Right cardiac atrium (tissue), 5 donors: ENCODE measurements at regions not wholly inside any gene's neighbourhood (a gene's known extent, or its start where the extent isn't known, plus 50 kb on each side); places are given as distances from the start of the nearest gene placed in this dataset.

Source experiments
- ATAC-seq, 2 donors: fragments of 200-7000 bp; cut with Tn5 transposase; one replicate each; pipeline versions ENCODE4 v1.8.0 to v1.9.1; 2020; ENCODE audit warnings: moderate library complexity in 2 of 2, mild to moderate bottlenecking in 1 of 2
- DNase-seq, 3 donors: peaks; one replicate each; pipeline ENCODE4 v3.0.0-alpha.2; 2020
- H3K27ac ChIP-seq: one replicate; pipeline ENCODE4 v1.5.1; 2013; ENCODE audit warnings: mild to moderate bottlenecking, low read length, control low read depth, moderate library complexity
- H3K27me3 ChIP-seq: one replicate; pipeline ENCODE4 v1.6.1; 2013; ENCODE audit not compliant: control insufficient read depth, insufficient read depth
- H3K4me1 ChIP-seq: one replicate; pipeline ENCODE4 v1.6.1; 2013; ENCODE audit warnings: low read length; ENCODE audit not compliant: control insufficient read depth, insufficient read depth
- H3K4me3 ChIP-seq: one replicate; pipeline ENCODE4 v1.5.1; 2013; ENCODE audit warnings: low read length, control low read depth
- H3K9me3 ChIP-seq: one replicate; pipeline ENCODE4 v1.6.1; 2013; ENCODE audit warnings: low read length; ENCODE audit not compliant: control insufficient read depth
- WGBS: extraction: QIAGEN DNeasy Blood & Tissue Kit; methylation state at CpG from one replicate; pipeline ENCODE4 v1.1.7; 2013; 5-methylcytosine and 5-hydroxymethylcytosine counted together
- intact Hi-C, 4 donors: fragments of 100-400 bp; cut with DNase I; formaldehyde crosslinking; loops; one replicate each; pipeline versions ENCODE4 v1.11.0 to v1.14.0; 2022 to 2023
- donor health status: healthy with polysubstance abuse.
- donor health status: DM: no; HTN: yes; CAD: no.
- donor health status: DM: no; HTN: no; CAD: no.
- donor health status: DM: no; HTN: yes; CAD: no; lungs with severe emphysema.
- donor health status: DM: yes; HTN: yes; CAD: no.

DNA sequence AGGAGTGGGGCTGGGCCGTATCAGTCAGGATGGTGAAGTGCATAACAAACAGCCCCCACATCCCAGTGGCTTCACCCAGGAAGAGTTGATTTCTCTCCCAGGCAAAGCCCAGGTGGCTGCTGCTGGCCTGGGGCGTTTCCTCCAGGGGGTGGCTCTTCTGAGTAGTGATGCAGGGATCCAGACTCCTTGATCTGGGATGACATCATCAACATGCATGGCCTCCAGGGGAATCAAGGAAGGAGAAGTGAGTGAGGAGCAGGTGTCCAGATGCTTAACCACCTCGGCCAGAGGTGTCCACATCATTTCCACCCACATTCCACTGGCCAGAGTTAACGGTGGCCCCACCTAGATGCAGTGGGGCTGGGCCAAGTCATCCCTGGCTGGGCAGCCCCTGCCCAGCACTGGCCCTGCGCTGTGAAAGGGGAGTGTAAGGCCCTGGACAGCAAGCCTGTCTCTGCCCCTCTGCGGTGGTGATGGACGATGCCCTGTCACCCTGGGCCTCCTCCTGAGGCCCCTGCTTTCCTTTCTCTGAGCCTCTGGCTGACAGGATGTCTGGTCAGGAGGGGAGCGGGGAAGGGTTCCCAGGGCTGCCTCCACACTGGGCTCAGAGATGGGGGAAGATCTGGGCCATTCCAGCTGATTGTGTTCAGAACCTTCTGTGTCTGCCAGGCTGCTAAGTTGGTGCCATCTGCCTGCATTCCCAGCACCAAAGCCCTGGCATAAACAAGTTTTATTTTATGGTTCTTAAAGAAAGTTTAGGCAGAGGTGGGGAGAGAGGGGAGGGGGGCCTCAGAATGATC, 598.2 kb downstream of the MATN1 start:
- H3K9me3 ChIP-seq: no peaks in the 10 kb centered on the region
- H3K27ac ChIP-seq: no peak overlapping the region
- H3K4me3 ChIP-seq: no peak overlapping the region
- ATAC-seq (no peak), DNase-seq (no peak)
- no peaks in the 10 kb centered on the region for H3K4me1 ChIP-seq
- no peaks in the 10 kb centered on the region for H3K27me3 ChIP-seq
- intact Hi-C loops: no loop called here
- WGBS: 71% methylated on average over 8 of the region's 8 CpGs

DNA sequence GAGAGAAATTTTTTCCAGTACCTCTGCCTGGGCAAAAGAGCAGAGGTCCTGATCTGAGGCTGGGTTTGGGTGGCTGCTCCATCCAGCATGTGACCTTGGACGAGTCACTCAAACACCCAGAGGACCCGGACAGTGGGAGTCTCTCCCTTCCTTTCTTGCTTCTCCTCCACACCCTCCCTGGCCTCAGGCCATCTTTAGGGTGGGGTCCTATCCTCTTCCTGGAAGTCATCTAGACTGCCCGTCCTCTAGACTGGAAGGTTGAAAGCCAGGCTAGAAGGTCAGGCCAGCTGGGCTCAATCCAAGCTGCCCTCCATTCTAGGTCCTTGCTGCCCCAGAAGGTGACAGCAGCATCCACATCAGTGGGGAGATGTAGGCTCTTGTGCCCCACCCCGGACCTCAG, 599.5 kb downstream of the MATN1 start:
- Histone ChIP-seq H3K27me3 (no peaks in the 10 kb centered on the region), H3K4me3 (no peak overlapping the region), H3K4me1 (no peaks in the 10 kb centered on the region), H3K9me3 (no peaks in the 10 kb centered on the region), H3K27ac (no peak overlapping the region)
- DNase-seq (peak in 2 of 3 donors; percentile 63 to 69), ATAC-seq (peak in 1 of 2 donors; percentile 85)
- 51% methylated on average over 4 of the region's 4 CpGs for WGBS
- intact Hi-C loops: no loop called here

DNA sequence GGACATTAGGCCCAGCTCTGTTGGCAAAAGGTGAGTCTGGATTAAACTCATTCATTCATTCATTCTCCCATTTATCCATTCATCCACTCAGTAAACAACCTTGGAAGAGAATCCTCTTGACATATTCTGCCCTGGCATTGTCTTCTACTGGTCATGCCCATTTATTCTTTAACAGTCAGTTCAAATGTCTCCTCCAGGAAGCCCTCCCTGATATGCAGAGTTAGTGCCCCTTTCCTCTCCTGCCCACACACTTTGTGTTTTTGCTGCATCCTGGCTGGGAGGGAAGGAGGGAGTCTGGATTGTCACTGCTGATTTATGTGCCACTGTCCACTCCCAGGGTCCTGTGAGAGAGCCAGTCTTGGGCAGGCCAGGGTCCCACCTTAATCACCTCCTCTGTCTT, 600.3 kb downstream of the MATN1 start:
- Histone ChIP-seq H3K4me1 (no peaks in the 10 kb centered on the region), H3K9me3 (no peaks in the 10 kb centered on the region), H3K4me3 (no peak overlapping the region), H3K27me3 (no peaks in the 10 kb centered on the region), H3K27ac (no peak overlapping the region)
- intact Hi-C loops: no loop called here
- no peak for DNase-seq
- ATAC-seq: no peak

DNA sequence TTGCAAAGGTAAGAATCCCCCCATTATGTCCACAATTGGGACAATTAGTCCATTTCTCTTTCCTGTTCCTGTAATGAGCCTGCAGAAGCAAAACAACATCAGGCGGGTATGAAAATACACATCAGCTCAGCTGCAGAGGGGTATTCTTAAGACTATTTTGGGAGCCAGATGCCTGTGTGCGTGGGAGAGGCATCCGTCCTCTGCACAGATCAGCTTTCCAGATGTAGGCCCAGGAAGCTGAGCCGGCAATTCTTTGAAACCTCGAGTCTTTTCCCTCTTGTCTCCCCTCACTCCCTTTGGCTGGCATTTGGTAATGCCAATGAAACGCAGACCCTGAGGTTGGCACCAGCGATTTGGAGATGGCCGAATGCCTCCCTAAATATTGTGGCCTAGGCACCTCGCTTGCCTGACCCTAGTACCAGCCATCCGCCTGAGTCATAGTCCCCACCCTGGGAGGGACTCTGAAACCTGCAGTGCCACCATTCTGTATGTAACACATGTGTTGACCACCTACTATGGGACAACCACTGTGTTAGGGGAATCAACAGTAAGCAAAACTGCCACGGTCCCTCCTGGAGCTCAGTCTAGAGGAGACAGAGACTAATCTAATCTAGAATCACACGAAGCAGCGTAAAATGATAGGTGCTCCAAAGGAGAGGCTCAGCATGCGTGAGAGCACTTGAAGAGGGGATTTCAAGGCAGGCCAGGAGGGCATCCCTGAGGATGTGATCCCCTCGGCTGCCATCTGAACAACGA, 603.0 kb downstream of the MATN1 start:
- ATAC-seq: no peak
- no peak overlapping the region for H3K4me3 ChIP-seq
- H3K4me1 ChIP-seq: no peaks in the 10 kb centered on the region
- H3K9me3 ChIP-seq: no peaks in the 10 kb centered on the region
- WGBS: 67% methylated on average over 16 of the region's 16 CpGs
- H3K27me3 ChIP-seq: no peaks in the 10 kb centered on the region
- H3K27ac ChIP-seq: no peak overlapping the region
- intact Hi-C loops: no loop called here
- no peak for DNase-seq

DNA sequence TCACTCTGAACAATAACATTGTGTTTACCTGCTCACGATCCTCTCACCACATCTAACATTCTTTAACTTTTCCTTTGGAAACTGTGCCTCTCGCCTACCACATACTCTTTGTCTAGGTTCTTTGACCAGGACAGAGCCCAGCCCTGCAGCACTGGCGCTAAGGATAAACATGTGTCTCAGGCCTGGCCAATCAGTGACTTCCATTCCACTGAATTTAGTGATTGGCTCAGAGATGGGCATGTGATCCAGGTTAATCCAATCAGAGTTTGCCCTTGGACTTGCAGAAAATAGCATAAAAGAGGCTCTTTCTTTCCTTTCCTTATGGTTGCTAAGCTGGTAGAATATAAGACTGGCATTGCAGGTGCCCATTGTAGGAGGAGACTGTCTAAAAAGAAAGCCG, 605.7 kb downstream of the MATN1 start:
- WGBS: 93% methylated on average over 4 of the region's 4 CpGs
- intact Hi-C loops: loop anchor here in 2 of 4 donors (10.0 kb wide), 3 partner anchors 323 to 883 kb away; partner anchors contain the start of genes MECR (in 1 of the 2) and PTPRU (in 1 of the 2)
- H3K9me3 ChIP-seq: no peaks in the 10 kb centered on the region
- H3K4me1 ChIP-seq: no peaks in the 10 kb centered on the region
- ATAC-seq: no peak
- no peak overlapping the region for H3K4me3 ChIP-seq
- H3K27ac ChIP-seq: no peak overlapping the region
- H3K27me3 ChIP-seq: no peaks in the 10 kb centered on the region
- no peak for DNase-seq

DNA sequence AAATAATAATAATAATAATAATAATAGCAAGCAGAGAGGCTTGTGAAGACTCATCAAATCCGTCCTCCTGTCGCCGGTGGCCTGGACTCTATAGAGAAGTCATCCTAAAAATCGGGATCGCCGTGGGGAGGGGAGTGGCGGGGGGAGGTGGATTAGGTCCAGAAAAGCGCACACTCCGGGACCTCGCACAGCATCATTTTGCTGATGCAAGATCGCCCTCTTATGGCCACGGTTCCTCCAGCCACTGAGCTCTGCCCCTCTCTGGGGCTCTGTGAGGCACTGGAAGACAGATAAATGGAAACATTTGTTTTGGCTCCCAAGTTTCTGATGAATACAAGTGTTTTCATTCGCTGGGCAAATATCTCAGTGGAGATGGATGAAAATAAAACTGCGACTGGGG, 612.0 kb downstream of the MATN1 start:
- intact Hi-C loops: loop anchor here in 2 of 4 donors (5.0 to 10.0 kb wide), 4 partner anchors 317 to 877 kb away; partner anchors contain the start of genes MECR (in 1 of the 2) and PTPRU (in 1 of the 2)
- Histone ChIP-seq H3K4me1 (no peaks in the 10 kb centered on the region), H3K4me3 (no peak overlapping the region), H3K9me3 (no peaks in the 10 kb centered on the region), H3K27ac (no peak overlapping the region), H3K27me3 (no peaks in the 10 kb centered on the region)
- DNase-seq: peak; percentile 55 to 71 (median 63)
- ATAC-seq: peak; percentile 65 to 77
- WGBS: 3% methylated on average over 14 of the region's 14 CpGs

DNA sequence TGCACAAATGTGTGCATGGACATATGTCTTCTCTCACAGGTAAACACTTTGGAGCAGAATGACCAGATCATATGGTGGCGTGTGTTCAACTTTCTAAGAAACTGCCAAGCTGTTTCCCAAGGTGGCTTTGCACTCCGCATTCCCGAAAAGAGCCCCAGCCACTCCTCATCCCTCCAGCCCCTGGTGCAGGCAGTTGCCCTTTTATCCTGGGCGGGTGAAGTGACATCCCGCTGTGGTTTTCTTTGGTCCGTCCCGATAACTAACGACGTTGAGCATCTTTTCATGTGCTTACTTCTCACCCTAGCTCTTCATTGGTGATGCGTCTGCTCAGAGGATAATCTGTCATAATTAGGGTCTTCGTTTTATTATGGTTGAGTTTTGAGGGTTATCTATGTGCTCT, 612.5 kb downstream of the MATN1 start:
- intact Hi-C loops: loop anchor here in 2 of 4 donors (5.0 to 10.0 kb wide), 4 partner anchors 316 to 876 kb away; partner anchors contain the start of genes MECR (in 1 of the 2) and PTPRU (in 1 of the 2)
- Histone ChIP-seq H3K4me1 (no peaks in the 10 kb centered on the region), H3K4me3 (no peak overlapping the region), H3K9me3 (no peaks in the 10 kb centered on the region), H3K27ac (no peak overlapping the region), H3K27me3 (no peaks in the 10 kb centered on the region)
- ATAC-seq (no peak), DNase-seq (no peak)
- WGBS: 33% methylated on average over 11 of the region's 11 CpGs

DNA sequence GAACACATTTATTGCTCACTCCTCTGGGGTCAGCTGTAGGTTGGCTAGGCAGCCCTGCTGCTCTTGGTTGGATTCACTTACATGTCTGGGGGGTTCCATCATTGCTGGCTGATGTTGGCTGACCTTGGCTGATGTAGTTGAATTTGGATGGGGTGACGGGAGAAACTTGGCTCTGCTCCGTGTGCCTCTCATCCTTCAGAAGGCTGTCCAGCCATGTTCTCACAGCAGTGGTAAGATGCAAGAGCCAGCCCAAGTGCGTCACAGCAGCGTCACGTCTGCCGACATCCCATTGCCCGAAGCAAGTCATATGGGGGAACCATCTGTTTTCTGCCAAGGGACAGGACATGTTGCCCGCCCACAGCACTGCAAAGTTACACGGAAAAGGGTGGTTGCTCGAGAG, 613.5 kb downstream of the MATN1 start:
- H3K27ac ChIP-seq: no peak overlapping the region
- DNase-seq (peak in 2 of 3 donors; percentile 74 to 86), ATAC-seq (peak; percentile 60 to 89)
- WGBS: 30% methylated on average over 10 of the region's 10 CpGs
- no peaks in the 10 kb centered on the region for H3K27me3 ChIP-seq
- H3K9me3 ChIP-seq: no peaks in the 10 kb centered on the region
- no peak overlapping the region for H3K4me3 ChIP-seq
- intact Hi-C loops: loop anchor here (5.0 to 10.0 kb wide), 6 partner anchors 315 to 875 kb away; partner anchors contain the start of genes MECR (in 1 of the 4) and PTPRU (in 1 of the 4)
- H3K4me1 ChIP-seq: no peaks in the 10 kb centered on the region

DNA sequence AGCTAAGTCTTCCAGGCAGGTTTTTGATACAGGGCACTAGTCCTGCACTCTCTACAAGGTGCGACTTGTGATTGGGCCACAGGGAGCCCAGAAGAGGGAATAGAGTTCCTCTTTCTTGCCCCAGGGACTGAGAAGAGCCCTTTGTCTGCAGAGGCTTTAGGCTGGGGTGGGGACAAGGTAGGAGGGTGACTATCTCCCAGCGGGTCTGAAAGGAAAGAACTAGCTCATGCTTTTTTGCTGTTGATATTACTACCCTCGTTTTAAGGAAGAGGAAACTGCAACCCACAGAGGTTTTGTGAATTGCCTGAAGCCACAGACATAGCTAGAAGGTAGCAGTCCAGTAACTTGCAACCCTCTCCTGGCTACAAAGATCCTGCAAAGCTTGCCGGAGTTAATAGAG, 615.2 kb downstream of the MATN1 start:
- no peak for ATAC-seq
- no peaks in the 10 kb centered on the region for H3K4me1 ChIP-seq
- H3K27ac ChIP-seq: no peak overlapping the region

DNA sequence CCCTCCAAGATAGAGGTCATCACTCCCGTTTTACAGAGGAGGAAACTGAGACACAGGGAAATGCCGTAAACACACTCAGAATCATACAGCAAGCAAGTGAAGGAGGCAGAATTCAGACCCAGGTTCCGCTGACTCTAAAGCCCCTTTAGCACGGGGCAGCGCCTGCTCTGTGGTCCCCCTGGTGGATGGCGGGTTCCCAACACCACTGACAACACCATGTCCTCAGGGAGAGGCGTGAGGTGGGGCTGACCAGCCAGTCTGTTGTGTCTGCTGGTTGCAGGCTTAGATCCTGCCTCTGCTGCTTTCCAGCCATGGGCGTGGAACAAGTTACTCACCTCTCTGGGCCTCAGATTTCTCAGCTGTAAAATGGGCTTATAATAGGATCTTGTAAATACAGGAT, 617.3 kb downstream of the MATN1 start:
- Histone ChIP-seq H3K9me3 (no peaks in the 10 kb centered on the region), H3K27ac (no peak overlapping the region), H3K4me3 (no peak overlapping the region), H3K27me3 (no peaks in the 10 kb centered on the region), H3K4me1 (no peaks in the 10 kb centered on the region)
- WGBS: 32% methylated on average over 8 of the region's 8 CpGs
- intact Hi-C loops: loop anchor here in 3 of 4 donors (10.0 kb wide), 3 partner anchors 311 to 861 kb away; no protein-coding TSS in a partner anchor
- ATAC-seq (peak in 1 of 2 donors; percentile 50), DNase-seq (peak in 2 of 3 donors; percentile 39 to 71)

More for the DNA sequence above, 615.2 kb downstream of the MATN1 start:
- Histone ChIP-seq H3K27me3 (no peaks in the 10 kb centered on the region), H3K4me3 (no peak overlapping the region), H3K9me3 (no peaks in the 10 kb centered on the region)
- DNase-seq: no peak
- WGBS: 57% methylated on average over 4 of the region's 4 CpGs
- intact Hi-C loops: loop anchor here in 3 of 4 donors (10.0 kb wide), 3 partner anchors 313 to 863 kb away; no protein-coding TSS in a partner anchor

DNA sequence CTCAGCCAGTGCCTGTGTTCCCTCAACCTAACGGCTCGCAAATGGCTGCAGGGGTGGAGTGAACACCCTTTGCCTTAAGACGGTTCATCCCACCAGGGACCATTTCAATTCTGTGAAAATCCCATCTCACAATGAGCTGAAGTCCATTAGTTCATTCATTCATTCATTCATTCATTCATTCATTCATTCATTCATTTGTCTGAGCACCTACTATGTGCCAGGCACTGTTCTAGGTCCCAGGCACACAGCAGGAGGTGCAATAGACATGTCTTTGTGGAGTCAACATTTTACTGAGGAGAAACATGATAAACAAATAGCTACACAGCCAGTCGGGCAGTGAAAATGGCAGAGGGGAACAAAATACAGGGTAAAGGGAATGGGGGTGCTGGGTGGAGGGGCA, 618.8 kb downstream of the MATN1 start:
- H3K9me3 ChIP-seq: no peaks in the 10 kb centered on the region
- DNase-seq (no peak), ATAC-seq (no peak)
- intact Hi-C loops: loop anchor here in 3 of 4 donors (10.0 kb wide), 3 partner anchors 310 to 860 kb away; no protein-coding TSS in a partner anchor
- no peaks in the 10 kb centered on the region for H3K4me1 ChIP-seq
- H3K27ac ChIP-seq: no peak overlapping the region
- H3K27me3 ChIP-seq: no peaks in the 10 kb centered on the region
- WGBS: 78% methylated on average over 4 of the region's 4 CpGs
- no peak overlapping the region for H3K4me3 ChIP-seq
